Mesothelial cell of epicardium (in vitro differentiated cells): ENCODE measurements at regions not wholly inside any gene's neighbourhood (a gene's known extent, or its start where the extent isn't known, plus 50 kb on each side); places are given as distances from the start of the nearest gene placed in this dataset.
"Not testable (repeated sequence)": the region's sequence is repeated elsewhere in the genome, so short reads cannot be mapped to it uniquely, and the experiment has no call there.

Experiments
- DNase-seq, 2 experiments: peaks; one replicate each; pipeline ENCODE4 v3.0.0; 2021; ENCODE audit warnings: low spot score in 2 of 2; ENCODE audit not compliant: unreplicated experiment in 2 of 2
- H3K27ac Mint-ChIP-seq: 2 replicates; pipeline ENCODE4 v1.8.0; 2021; ENCODE audit warnings: mixed read lengths
- H3K27me3 Mint-ChIP-seq: 2 replicates; pipeline ENCODE4 v1.8.0; 2021; ENCODE audit warnings: low read depth, mixed read lengths
- H3K36me3 Mint-ChIP-seq: 2 replicates; pipeline ENCODE4 v1.8.0; 2021; ENCODE audit warnings: mixed read lengths
- H3K4me1 Mint-ChIP-seq: 2 replicates; pipeline ENCODE4 v1.8.0; 2021; ENCODE audit warnings: mixed read lengths
- H3K4me3 Mint-ChIP-seq: 2 replicates; pipeline ENCODE4 v1.8.0; 2021; ENCODE audit warnings: mild to moderate bottlenecking, moderate library complexity, mixed read lengths
- H3K9me3 Mint-ChIP-seq: 2 replicates; pipeline ENCODE4 v1.8.0; 2021; ENCODE audit warnings: mixed read lengths
- CTCF ChIP-seq: fragments of 200-600 bp; sonication (generic); IDR thresholded peaks from one replicate; pipeline ENCODE4 v1.5.0; 2021; ENCODE audit warnings: antibody characterized with exemption; ENCODE audit not compliant: unreplicated experiment

DNA sequence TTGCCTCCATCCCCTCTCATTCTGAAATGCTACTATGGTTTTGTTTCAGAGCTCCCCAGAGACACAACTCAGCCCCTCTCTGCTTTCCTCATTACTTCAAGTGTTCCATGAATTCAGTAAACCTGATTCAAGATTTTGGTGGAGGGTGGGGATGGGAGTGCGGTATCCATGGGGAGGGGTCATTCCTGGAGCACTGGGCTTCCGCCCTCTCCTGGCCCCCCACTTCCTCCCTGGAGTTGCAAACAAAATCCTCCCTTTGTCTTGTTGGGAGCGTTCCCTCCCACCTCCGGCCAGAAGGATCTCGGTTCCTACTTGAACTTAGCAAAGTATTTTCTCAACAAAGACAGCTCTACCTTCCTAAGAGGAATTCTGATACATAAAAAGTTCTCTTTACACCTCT is 71.8 kb upstream of the LTA4H start:
- Mint-ChIP-seq H3K27ac (no peak overlapping the region), H3K9me3 (no peaks in the 10 kb centered on the region), H3K4me3 (no peak overlapping the region), H3K4me1 (no peaks in the 10 kb centered on the region), H3K27me3 (peaks cover 1% of the 10 kb centered on the region), H3K36me3 (no peaks in the 10 kb centered on the region)
- no peak for TF ChIP-seq CTCF
- no peak for DNase-seq

DNA sequence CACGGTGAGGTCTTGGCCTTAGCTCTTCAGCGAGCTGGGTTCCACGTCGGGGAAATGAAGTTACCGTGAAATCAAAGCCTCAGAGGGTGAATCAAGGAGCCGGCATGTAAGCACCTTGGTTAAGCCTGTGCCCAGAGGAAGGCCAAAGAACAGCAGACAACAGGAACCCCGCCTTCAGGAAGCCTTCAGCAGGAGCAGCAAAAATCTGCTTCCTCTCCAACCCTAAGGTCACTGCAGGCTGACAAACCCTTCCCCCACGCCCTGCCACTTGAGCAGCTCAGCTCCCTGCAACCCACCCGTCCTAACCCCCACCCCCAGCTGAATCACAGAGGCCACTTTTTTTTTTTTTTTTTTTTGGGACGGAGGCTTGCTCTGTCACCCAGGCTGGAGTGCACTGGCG is 72.9 kb upstream of the LTA4H start:
- no peak overlapping the region for H3K27ac Mint-ChIP-seq
- no peaks in the 10 kb centered on the region for H3K36me3 Mint-ChIP-seq
- no peak overlapping the region for H3K4me3 Mint-ChIP-seq
- peaks cover 7% of the 10 kb centered on the region for H3K27me3 Mint-ChIP-seq
- H3K4me1 Mint-ChIP-seq, result no peaks in the 10 kb centered on the region
- no peak for DNase-seq
- H3K9me3 Mint-ChIP-seq, result no peaks in the 10 kb centered on the region
- no peak for TF ChIP-seq CTCF

DNA sequence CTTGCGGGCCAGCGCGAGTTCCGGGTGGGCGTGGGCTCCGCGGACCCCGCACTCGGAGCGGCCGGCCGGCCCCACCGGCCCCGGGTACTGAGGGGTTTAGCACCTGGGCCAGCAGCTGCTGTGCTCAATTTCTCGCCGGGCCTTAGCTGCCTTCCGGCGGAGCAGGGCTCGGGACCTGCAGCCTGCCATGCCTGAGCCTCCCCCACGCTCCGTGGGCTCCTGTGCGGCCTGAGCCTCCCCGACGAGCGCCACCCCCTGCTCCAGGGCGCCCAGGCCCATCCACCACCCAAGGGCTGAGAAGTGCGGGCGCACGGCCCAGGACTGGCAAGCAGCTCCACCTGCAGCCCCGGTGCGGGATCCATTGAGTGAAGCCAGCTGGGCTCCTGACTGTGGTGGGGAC is 73.6 kb upstream of the LTA4H start:
- not testable (repeated sequence) for H3K27me3 Mint-ChIP-seq, H3K9me3 Mint-ChIP-seq

DNA sequence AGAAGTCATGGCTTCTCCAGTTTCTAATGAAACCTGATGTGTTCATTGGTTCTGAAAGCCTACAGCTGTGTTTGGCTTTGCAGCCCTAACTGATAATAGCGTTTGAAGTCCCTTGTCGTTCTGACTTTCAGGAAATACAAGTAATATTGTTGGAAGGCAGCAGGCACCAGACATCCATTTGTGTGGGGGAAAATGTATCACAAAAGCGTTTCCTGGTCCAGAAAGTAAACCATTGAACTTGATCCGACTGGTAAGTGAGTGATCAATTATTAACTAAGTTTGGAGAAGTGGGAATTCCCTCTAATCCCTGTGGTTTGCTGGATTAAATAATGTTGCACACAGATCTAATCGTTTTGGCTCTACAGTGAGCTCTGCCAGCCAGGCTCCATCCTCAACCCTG is 77.3 kb upstream of the LTA4H start:
- Mint-ChIP-seq H3K36me3 (no peaks in the 10 kb centered on the region), H3K4me3 (no peak overlapping the region), H3K4me1 (peaks cover 4% of the 10 kb centered on the region), H3K27ac (no peak overlapping the region), H3K9me3 (no peaks in the 10 kb centered on the region), H3K27me3 (peaks cover 10% of the 10 kb centered on the region)
- no peak for DNase-seq
- no peak for TF ChIP-seq CTCF

More for the DNA sequence above, 73.6 kb upstream of the LTA4H start:
- H3K27ac Mint-ChIP-seq, H3K4me1 Mint-ChIP-seq, H3K4me3 Mint-ChIP-seq, H3K36me3 Mint-ChIP-seq, DNase-seq: not testable (repeated sequence)

GRCh38 chr12:96117460-96117859 is 76.7 kb upstream of the ELK3 start:
- no peak for DNase-seq
- Mint-ChIP-seq H3K4me3 (no peak overlapping the region), H3K4me1 (peaks cover 4% of the 10 kb centered on the region), H3K9me3 (no peaks in the 10 kb centered on the region), H3K36me3 (no peaks in the 10 kb centered on the region), H3K27ac (no peak overlapping the region), H3K27me3 (peaks cover 8% of the 10 kb centered on the region)
- TF ChIP-seq CTCF, result no peak

DNA sequence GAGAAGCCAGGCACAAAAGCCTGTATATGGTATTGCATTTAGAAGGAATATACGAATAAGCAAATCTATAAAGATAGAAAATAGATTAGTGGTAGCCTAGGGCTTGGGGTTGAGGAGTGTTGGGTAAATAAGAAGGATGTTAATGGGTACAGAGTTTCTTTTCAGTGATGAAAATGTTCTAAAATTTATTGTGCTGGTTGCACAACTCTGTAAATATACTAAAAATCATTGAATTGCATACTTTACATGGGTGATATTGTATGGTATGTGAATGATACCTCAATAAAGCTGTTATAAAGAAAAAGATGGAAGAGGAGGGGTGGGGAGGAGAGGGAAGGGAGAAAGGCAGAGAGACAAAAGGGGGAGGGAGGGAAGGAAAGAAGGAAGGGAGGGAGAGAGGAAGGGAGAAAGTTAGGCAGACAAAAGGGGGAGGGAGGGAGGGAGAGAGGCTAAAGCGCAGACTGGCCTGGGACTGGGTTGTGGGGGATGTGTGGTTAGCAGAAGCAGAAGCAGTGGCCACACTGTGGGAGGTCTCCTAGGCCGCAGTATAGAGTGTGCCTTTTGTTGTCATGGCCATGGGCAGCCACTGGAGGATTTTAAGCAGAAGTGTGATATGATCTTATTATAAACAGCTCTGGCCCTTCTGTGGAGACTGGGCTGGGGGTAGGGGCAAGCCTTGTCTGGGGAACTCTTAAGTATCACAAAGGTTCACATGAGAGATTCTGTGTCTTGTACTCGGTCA is 73.6 kb upstream of the ELK3 start:
- Mint-ChIP-seq H3K27me3 (no peaks in the 10 kb centered on the region), H3K4me3 (no peak overlapping the region), H3K36me3 (no peaks in the 10 kb centered on the region), H3K27ac (no peak overlapping the region), H3K4me1 (peaks cover 4% of the 10 kb centered on the region), H3K9me3 (no peaks in the 10 kb centered on the region)
- no peak for DNase-seq
- no peak for TF ChIP-seq CTCF
